ENCODE measurements at regions not wholly inside any gene's neighbourhood (a gene's known extent, or its start where the extent isn't known, plus 50 kb on each side); places are given as distances from the start of the nearest gene placed in this dataset.

DNA sequence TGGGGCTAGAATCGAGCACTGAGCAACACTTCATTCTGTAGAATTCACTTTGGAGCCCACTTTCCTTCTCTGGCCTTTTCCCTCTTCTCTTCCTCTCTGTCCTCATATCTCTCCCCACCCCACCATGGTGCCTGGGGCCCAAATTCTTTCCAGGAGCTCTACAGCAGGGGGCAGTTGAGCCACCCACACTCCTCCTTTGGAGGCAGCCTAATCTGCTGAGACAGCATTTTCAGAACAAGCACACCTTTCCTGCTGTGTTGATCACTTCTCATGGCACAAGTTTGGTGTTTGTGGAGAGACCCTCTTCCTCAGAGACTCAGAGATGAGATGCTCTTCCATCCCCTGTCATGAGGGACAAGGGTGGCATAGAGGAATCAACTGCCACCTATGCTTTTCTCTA is 52.0 kb upstream of the PRR23C start:
- Histone ChIP-seq H3K36me3 (ENCODE audit: control insufficient read depth in 2 of 2, insufficient read depth in 2 of 2, low read length in 1 of 2) (no peaks in the 10 kb centered on the region), H3K9me3 (replicated peaks; ENCODE audit: control insufficient read depth, insufficient read depth, low read length) (no peaks in the 10 kb centered on the region), H4K20me1 (ENCODE audit: control insufficient read depth, insufficient read depth) (no peaks in the 10 kb centered on the region), H2AFZ (ENCODE audit: control insufficient read depth, low read depth, low read length) (no peak overlapping the region), H3K9ac (ENCODE audit: control insufficient read depth, insufficient read depth, low read length) (no peak overlapping the region), H3K4me1 (ENCODE audit: control insufficient read depth, insufficient read depth, low read length) (no peaks in the 10 kb centered on the region), H3K4me3 (no peak overlapping the region), H3K27ac (ENCODE audit: control insufficient read depth, insufficient read depth) (no peak overlapping the region), H3K4me2 (ENCODE audit: control insufficient read depth, insufficient read depth) (no peak overlapping the region), H3K79me2 (ENCODE audit: control insufficient read depth, insufficient read depth, low read length) (no peaks in the 10 kb centered on the region), H3K27me3 (replicated peaks in 1 of 2; ENCODE audit: control insufficient read depth in 2 of 2, insufficient read depth in 2 of 2, low read length in 1 of 2) (no peaks in the 10 kb centered on the region)
- FAIRE-seq (no peak), ATAC-seq (no peak), DNase-seq (ENCODE audit: low read depth, low spot score) (no peak)
- 0% methylated on average over 1 of the region's 1 CpG for WGBS (ENCODE audit: insufficient coverage, insufficient replicate concordance, low lambda C conversion rate, missing lambda C conversion rate)
- in situ Hi-C loops (cut with MboI) = no loop called here
- no TSS peak for BruUV-seq (replicated peaks)
- ChIA-PET RAD21 (ENCODE audit: unreplicated experiment) (interaction anchor here (0.5 kb wide), 1 partner anchor 161 kb away, joined by 3 read pairs; no protein-coding TSS in a partner anchor), SMC1A (ENCODE audit: uncharacterized antibody, unreplicated experiment) (no interaction called here), POLR2A (no interaction called here), CTCF (interaction anchor here (1.3 kb wide), 1 partner anchor 14 kb away, joined by 3 read pairs; no protein-coding TSS in a partner anchor)
- TF ChIP-seq BRCA1 (IDR thresholded peaks at IDR 0.05; ENCODE audit: low read depth, low read length) = no peak
- no peak for TF ChIP-seq CHD1 (IDR thresholded peaks at IDR 0.05; ENCODE audit: low read depth, low read length)
- TF ChIP-seq RELA (IDR thresholded peaks at IDR 0.05; ENCODE audit: borderline replicate concordance, partially characterized antibody) = no peak
- TF ChIP-seq PRDM15 (CRISPR knock-in tag; IDR thresholded peaks at IDR 0.05) = no peak
- no peak for TF ChIP-seq EZH2 (IDR thresholded peaks at IDR 0.05; ENCODE audit: borderline replicate concordance, control insufficient read depth, low read depth, low read length)
- TF ChIP-seq IKZF2 (IDR thresholded peaks at IDR 0.05) = no peak
- no peak for TF ChIP-seq ATF3 (IDR thresholded peaks at IDR 0.05; ENCODE audit: borderline replicate concordance, extremely low read depth, low read depth, low read length)
- no peak for TF ChIP-seq MAX (IDR thresholded peaks at IDR 0.05; ENCODE audit: low read depth, low read length)
- TF ChIP-seq SP1 (IDR thresholded peaks at IDR 0.05; ENCODE audit: low read depth, low read length) = no peak
- TF ChIP-seq DPF2 (IDR thresholded peaks at IDR 0.05) = no peak
- intact Hi-C loops (cut with micrococcal nuclease; ENCODE audit: unreplicated experiment) = loop anchor here (10.0 kb wide), 1 partner anchor 152 kb away; the partner anchor contains the start of genes FOXL2 and FOXL2NB

Measured in GM12878 (cell line).